B cell (primary cell): ENCODE measurements at regions not wholly inside any gene's neighbourhood (a gene's known extent, or its start where the extent isn't known, plus 50 kb on each side); places are given as distances from the start of the nearest gene placed in this dataset.

ENCODE experiments used
- ATAC-seq: fragments of 200-7000 bp; cut with Tn5 transposase; one replicate; pipeline ENCODE4 v1.10.0; 2021; ENCODE audit warnings: low read depth, mild to moderate bottlenecking, moderate number of reproducible peaks, moderate library complexity
- CTCF ChIA-PET: fragments of 350-600 bp; sonication (Branson Sonifier 250); formaldehyde crosslinking; loops from one replicate; lab custom pipeline; 2021; ENCODE audit warnings: antibody characterized with exemption, inconsistent platforms; lab: Charles Lee
- POLR2A ChIA-PET: fragments of 350-600 bp; sonication (Branson Sonifier 250); formaldehyde crosslinking; loops from one replicate; lab custom pipeline; 2021; ENCODE audit warnings: antibody characterized with exemption; lab: Charles Lee
- DNase-seq: peaks from one replicate; pipeline ENCODE4 v3.0.0; 2013
- H2AFZ ChIP-seq: 2 replicates; pipeline ENCODE4 v1.6.1; 2012; ENCODE audit warnings: mild to moderate bottlenecking, low read depth, low read length; ENCODE audit not compliant: insufficient read depth, poor library complexity, severe bottlenecking
- H3K27ac ChIP-seq, 2 donors: 1 replicate in 1 of 2; 2 replicates in 1 of 2; pipeline ENCODE4 v1.5.1; 2012 to 2013; ENCODE audit warnings: low read length in 2 of 2, mild to moderate bottlenecking in 2 of 2, moderate library complexity in 1 of 2
- H3K27me3 ChIP-seq, 4 experiments: fragments of 200-600 bp in 1 of 4; sonication (generic) in 1 of 4; replicated peaks in 1 of 4; 1 replicate in 2 of 4; 2 replicates in 2 of 4; pipeline versions ENCODE4 v1.6.1 to v1.7.0; 2013 to 2016; ENCODE audit warnings: low read length in 3 of 4, mild to moderate bottlenecking in 2 of 4, mixed read lengths in 1 of 4, moderate library complexity in 1 of 4; ENCODE audit not compliant: insufficient read depth in 4 of 4, control insufficient read depth in 3 of 4; ENCODE audit errors: control extremely low read depth in 1 of 4
- H3K36me3 ChIP-seq, 2 experiments: replicated peaks in 1 of 2; 1 replicate in 1 of 2; 2 replicates in 1 of 2; pipeline versions ENCODE4 v1.6.1 to v1.7.1; 2013; ENCODE audit warnings: low read length in 1 of 2; ENCODE audit not compliant: insufficient read depth in 2 of 2, control insufficient read depth in 1 of 2; ENCODE audit errors: control extremely low read depth in 1 of 2, extremely low read depth in 1 of 2
- H3K4me1 ChIP-seq, 2 donors: fragments of 200-600 bp in 1 of 2; sonication (generic) in 1 of 2; 1 replicate in 1 of 2; 2 replicates in 1 of 2; pipeline versions ENCODE4 v1.5.1 to v1.6.1; 2013 to 2017; ENCODE audit warnings: low read length in 2 of 2; ENCODE audit not compliant: control insufficient read depth in 2 of 2, insufficient read depth in 2 of 2
- H3K4me2 ChIP-seq: replicated peaks from 2 replicates; pipeline ENCODE3; 2012; ENCODE audit warnings: mild to moderate bottlenecking, low read depth, low read length; ENCODE audit not compliant: poor library complexity, severe bottlenecking
- H3K4me3 ChIP-seq, 5 experiments: fragments of 200-600 bp in 1 of 5; sonication (generic) in 1 of 5; 1 replicate in 3 of 5; 2 replicates in 2 of 5; pipeline versions ENCODE4 v1.5.1 to v1.7.0; 2011 to 2016; ENCODE audit warnings: low read length in 4 of 5, mild to moderate bottlenecking in 4 of 5, low read depth in 2 of 5, control low read depth in 1 of 5, moderate library complexity in 1 of 5; ENCODE audit not compliant: insufficient read depth in 1 of 5; ENCODE audit errors: control extremely low read depth in 1 of 5, extremely low read depth in 1 of 5
- H3K79me2 ChIP-seq: fragments of 200-600 bp; sonication (generic); one replicate; pipeline ENCODE4 v1.6.0; 2016; ENCODE audit warnings: low read length; ENCODE audit not compliant: control insufficient read depth, insufficient read depth
- H3K9ac ChIP-seq: fragments of 200-600 bp; sonication (generic); 2 replicates; pipeline ENCODE4 v1.6.1; 2017; ENCODE audit warnings: mild to moderate bottlenecking, low read length, moderate library complexity
- H3K9me3 ChIP-seq, 3 donors: one replicate each; pipeline versions ENCODE4 v1.6.1 to v1.7.1; 2013; ENCODE audit warnings: low read length in 2 of 3; ENCODE audit not compliant: control insufficient read depth in 2 of 3, insufficient read depth in 1 of 3; ENCODE audit errors: control extremely low read depth in 1 of 3
- H4K20me1 ChIP-seq: 2 replicates; pipeline ENCODE4 v1.6.0; 2012; ENCODE audit warnings: mild to moderate bottlenecking, low read length; ENCODE audit not compliant: insufficient read depth, control insufficient read depth, poor library complexity, severe bottlenecking
- H3K27ac Mint-ChIP-seq: one replicate; pipeline ENCODE4 v1.8.0; 2021; ENCODE audit warnings: mixed read lengths
- H3K27me3 Mint-ChIP-seq: one replicate; pipeline ENCODE4 v1.8.0; 2021; ENCODE audit warnings: mixed read lengths
- H3K4me1 Mint-ChIP-seq: one replicate; pipeline ENCODE4 v1.8.0; 2021; ENCODE audit warnings: mixed read lengths
- H3K4me3 Mint-ChIP-seq: one replicate; pipeline ENCODE4 v1.8.0; 2021; ENCODE audit warnings: mixed read lengths
- H3K9me3 Mint-ChIP-seq: one replicate; pipeline ENCODE4 v1.8.0; 2022; ENCODE audit warnings: mixed read lengths; ENCODE audit not compliant: insufficient read depth
- CTCF ChIP-seq: fragments of 200-600 bp; IDR thresholded peaks from one replicate; pipeline ENCODE4 v1.8.0; 2022; ENCODE audit warnings: antibody characterized with exemption, mild to moderate bottlenecking
- EZH2 ChIP-seq: IDR thresholded peaks from 2 replicates; pipeline ENCODE4 v1.6.1; 2012; ENCODE audit warnings: borderline replicate concordance, low read depth, mild to moderate bottlenecking, moderate library complexity, low read length; ENCODE audit not compliant: insufficient read depth, poor library complexity, severe bottlenecking
- WGBS: methylation state at CpG from one replicate; pipeline ENCODE4 v1.1.5; 2013; ENCODE audit warnings: missing lambda C conversion rate; ENCODE audit not compliant: insufficient coverage; 5-methylcytosine and 5-hydroxymethylcytosine counted together
- intact Hi-C: fragments of 100-400 bp; cut with micrococcal nuclease; formaldehyde crosslinking; loops from one replicate; pipeline ENCODE4 v1.10.0; 2022

GRCh38 chr17:22233382-22233781 is 541.1 kb downstream of the KCNJ18 start:
- Histone ChIP-seq H3K9me3 (peaks cover 2 to 9% (median 2%) of the 10 kb centered on the region in 3 donors), H2AFZ (no peak overlapping the region), H3K36me3 (no peaks in the 10 kb centered on the region), H4K20me1 (no peaks in the 10 kb centered on the region), H3K27me3 (no peaks in the 10 kb centered on the region), H3K27ac (no peak overlapping the region), H3K4me1 (no peaks in the 10 kb centered on the region), H3K4me2 (no peak overlapping the region), H3K4me3 (no peak overlapping the region), H3K79me2 (no peaks in the 10 kb centered on the region), H3K9ac (no peak overlapping the region)
- CTCF ChIA-PET: no interaction called here
- intact Hi-C loops: no loop called here
- Mint-ChIP-seq H3K4me1 (no peaks in the 10 kb centered on the region), H3K27ac (no peak overlapping the region), H3K4me3 (no peak overlapping the region), H3K27me3 (no peaks in the 10 kb centered on the region), H3K9me3 (no peaks in the 10 kb centered on the region)
- no CpG with 5 or more reads among the region's 1 CpG for WGBS
- ATAC-seq (no peak), DNase-seq (no peak)
- POLR2A ChIA-PET: no interaction called here
- TF ChIP-seq CTCF (no peak), EZH2 (no peak)

DNA sequence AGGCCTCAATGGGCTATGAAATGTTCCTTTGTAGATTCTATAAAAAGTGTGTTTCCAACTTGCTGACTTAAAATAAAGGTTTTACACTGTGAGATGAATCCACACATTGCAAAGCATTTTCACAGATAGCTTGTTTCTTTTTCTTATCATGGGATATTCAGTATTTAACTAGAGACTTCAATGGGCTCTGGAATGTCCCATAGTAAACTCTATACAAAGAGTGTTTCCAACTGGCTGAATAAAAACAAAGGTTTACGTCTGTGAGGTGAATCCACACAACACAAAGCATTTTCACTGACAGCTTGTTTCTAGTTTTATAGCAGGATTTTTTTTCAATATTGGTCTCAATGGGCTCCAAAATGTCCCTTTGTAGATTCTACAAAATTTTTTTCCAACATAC is 550.1 kb downstream of the KCNJ18 start:
- Histone ChIP-seq H4K20me1 (no peaks in the 10 kb centered on the region), H3K27me3 (no peaks in the 10 kb centered on the region), H3K79me2 (no peaks in the 10 kb centered on the region), H2AFZ (no peak overlapping the region), H3K36me3 (no peaks in the 10 kb centered on the region), H3K4me2 (no peak overlapping the region), H3K9me3 (peaks cover 3 to 7% (median 4%) of the 10 kb centered on the region in 3 donors), H3K4me1 (no peaks in the 10 kb centered on the region), H3K4me3 (no peak overlapping the region), H3K27ac (no peak overlapping the region), H3K9ac (no peak overlapping the region)
- no peaks in the 10 kb centered on the region for H3K27me3 Mint-ChIP-seq
- no peak overlapping the region for H3K27ac Mint-ChIP-seq
- CTCF ChIA-PET: no interaction called here
- WGBS: no CpG with 5 or more reads among the region's 1 CpG
- no peaks in the 10 kb centered on the region for H3K4me1 Mint-ChIP-seq
- intact Hi-C loops: no loop called here
- TF ChIP-seq EZH2 (no peak), CTCF (no peak)
- DNase-seq (no peak), ATAC-seq (no peak)
- H3K9me3 Mint-ChIP-seq: peaks cover 10% of the 10 kb centered on the region
- POLR2A ChIA-PET: no interaction called here
- no peak overlapping the region for H3K4me3 Mint-ChIP-seq
